AG09309 (cell line): ENCODE measurements at regions not wholly inside any gene's neighbourhood (a gene's known extent, or its start where the extent isn't known, plus 50 kb on each side); places are given as distances from the start of the nearest gene placed in this dataset.
"Not testable (repeated sequence)": the region's sequence is repeated elsewhere in the genome, so short reads cannot be mapped to it uniquely, and the experiment has no call there.

Source experiments
- DNase-seq: peaks from one replicate; pipeline ENCODE4 v3.0.0-alpha.2; 2010; ENCODE audit warnings: low read depth
- H3K4me3 ChIP-seq: 2 replicates; pipeline ENCODE4 v1.5.1; 2011; ENCODE audit warnings: mild to moderate bottlenecking, low read depth, low read length, moderate library complexity; ENCODE audit not compliant: control insufficient read depth
- TF ChIP-seq, protein P1 (sequence below): IDR thresholded peaks from 2 replicates; pipeline ENCODE4 v1.5.1; 2011; ENCODE audit warnings: mild to moderate bottlenecking, low read depth, low read length, inconsistent platforms; ENCODE audit not compliant: insufficient read depth, control insufficient read depth; ENCODE audit errors: missing control alignments

DNA sequence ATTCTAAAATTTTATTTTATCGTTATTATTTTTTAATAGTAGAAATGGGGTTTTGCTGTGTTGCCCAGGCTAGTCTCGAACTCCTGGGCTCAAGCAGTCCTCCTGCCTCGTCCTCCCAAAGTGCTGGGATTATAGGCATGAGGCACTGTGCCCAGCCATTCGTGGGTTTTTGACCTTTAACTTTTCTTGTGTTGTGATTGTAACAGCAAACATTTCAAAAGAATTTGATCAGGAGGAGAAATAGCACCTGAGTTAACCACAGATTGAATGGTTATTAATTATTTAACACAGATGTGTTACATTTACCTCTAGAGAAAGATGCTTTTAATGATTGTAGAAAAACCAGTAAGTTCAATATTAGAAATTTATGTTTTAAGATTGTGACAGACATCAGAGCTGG, 132.0 kb downstream of the HAUS1 start:
- TF ChIP-seq, protein P1, sequence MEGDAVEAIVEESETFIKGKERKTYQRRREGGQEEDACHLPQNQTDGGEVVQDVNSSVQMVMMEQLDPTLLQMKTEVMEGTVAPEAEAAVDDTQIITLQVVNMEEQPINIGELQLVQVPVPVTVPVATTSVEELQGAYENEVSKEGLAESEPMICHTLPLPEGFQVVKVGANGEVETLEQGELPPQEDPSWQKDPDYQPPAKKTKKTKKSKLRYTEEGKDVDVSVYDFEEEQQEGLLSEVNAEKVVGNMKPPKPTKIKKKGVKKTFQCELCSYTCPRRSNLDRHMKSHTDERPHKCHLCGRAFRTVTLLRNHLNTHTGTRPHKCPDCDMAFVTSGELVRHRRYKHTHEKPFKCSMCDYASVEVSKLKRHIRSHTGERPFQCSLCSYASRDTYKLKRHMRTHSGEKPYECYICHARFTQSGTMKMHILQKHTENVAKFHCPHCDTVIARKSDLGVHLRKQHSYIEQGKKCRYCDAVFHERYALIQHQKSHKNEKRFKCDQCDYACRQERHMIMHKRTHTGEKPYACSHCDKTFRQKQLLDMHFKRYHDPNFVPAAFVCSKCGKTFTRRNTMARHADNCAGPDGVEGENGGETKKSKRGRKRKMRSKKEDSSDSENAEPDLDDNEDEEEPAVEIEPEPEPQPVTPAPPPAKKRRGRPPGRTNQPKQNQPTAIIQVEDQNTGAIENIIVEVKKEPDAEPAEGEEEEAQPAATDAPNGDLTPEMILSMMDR: no peak
- no peak for DNase-seq
- no peak overlapping the region for H3K4me3 ChIP-seq

DNA sequence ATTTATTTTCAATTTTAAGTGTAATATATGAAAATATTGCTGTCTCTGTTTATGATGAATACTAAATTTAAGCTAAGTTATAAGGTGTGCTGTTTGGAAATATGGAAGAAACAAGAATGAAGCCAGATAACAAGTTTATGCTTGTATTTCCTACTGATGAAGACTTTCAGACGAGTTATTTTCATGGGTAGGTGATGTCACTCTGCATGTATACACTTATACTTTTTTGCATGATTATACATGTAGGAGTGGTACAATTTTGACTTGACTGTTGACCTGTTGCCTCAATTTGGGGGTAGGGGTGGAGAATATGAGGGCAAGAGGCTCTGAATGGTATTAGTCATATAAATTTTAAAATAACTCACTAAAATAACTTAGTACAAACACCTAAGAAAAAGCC, 133.7 kb downstream of the HAUS1 start:
- DNase-seq: no peak
- TF ChIP-seq, protein P1: no peak
- H3K4me3 ChIP-seq: no peak overlapping the region

DNA sequence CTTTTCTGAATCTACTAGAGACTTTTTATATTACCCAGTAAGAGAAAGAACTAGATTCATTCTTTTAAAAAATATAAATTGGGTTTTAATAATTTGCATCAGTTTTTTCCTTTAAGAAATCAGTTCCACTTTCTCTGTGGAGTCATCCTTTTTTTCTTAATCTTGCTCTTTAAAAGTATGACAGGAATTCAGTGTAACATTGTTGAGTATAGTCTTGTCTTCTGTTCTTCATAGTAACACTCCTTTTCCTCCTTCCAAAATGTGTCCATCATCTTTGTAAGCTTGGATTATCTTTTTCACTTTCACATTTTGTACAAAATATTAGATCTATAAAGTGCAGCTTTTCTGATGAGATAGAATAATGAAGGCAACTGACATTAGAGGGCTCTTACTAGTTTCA, 135.4 kb downstream of the HAUS1 start:
- TF ChIP-seq, protein P1: no peak
- no peak for DNase-seq
- H3K4me3 ChIP-seq: no peak overlapping the region

DNA sequence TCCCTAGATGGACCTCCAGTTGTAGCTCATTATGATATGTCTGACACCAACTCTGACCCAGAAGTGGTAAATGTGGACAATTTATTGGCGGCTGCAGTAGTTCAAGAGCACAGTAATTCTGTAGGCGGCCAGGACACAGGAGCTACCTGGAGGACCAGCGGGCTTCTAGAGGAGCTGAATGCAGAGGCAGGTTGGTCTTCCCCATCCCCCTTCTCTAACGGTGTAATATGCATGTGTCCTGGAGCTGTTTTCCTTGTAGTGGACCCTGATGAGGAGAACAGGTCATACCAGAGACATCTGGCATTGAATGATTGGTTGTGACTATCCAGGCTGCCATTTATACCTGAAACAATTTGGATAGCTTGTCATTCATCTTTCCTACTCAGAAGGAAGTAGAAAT, 135.8 kb downstream of the HAUS1 start:
- TF ChIP-seq, protein P1: no peak
- H3K4me3 ChIP-seq: no peak overlapping the region
- no peak for DNase-seq

DNA sequence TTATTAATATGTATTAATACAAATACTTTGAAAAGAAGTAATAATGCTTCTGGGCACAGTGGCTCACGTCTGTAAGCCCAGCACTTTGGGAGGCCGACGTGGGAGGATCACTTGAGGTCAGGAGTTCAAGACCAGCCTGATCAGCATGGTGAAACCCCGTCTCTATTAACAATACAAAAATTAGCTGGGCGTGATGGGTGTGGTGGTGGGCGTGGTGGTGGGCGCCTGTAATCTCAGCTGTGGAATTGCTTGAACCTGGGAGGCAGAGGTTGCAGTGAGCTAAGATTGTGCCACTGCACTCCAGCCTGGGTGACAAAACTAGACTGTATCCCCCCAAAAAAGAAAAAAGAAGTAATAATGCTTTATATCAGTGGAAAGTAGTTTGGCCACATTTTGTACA, 137.2 kb downstream of the HAUS1 start:
- not testable (repeated sequence) for DNase-seq, H3K4me3 ChIP-seq

DNA sequence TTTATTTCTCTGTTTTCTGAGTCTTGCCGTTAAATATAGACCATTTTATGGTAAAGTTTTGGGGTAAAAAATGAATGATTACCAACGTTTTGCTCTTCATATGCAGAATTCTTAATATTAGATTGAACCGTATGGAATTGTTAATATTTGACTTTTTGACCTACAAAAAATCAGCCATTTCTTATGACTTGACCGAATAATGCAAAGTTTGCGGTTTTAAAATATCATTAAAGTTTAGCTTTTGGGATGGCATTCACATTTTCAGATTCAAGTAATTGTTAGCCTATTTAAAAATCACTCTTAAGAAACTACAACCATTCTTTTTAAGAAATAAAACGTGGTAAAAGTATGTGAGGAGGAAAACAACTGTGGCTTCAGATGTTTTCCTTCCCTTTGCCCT, 138.0 kb downstream of the HAUS1 start:
- DNase-seq: no peak
- TF ChIP-seq, protein P1: no peak
- H3K4me3 ChIP-seq: no peak overlapping the region

DNA sequence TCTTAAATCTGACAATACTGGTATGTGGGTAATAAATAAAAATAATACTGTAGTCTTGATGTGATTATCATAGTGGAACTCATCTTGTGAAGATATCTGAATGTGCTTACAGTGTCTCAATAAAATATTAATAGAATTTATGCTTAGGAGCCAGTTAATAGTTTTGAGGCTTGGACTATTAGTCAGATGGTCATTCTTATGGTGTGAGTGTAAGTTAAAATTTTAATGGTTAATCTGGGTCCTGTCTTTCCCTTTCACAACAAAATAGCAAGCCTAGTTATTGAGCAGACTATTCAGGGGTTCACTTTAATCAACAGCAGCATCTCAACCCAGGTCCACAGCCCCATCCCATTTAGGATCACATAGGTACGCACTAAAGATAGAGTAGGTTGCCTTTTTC, 138.9 kb downstream of the HAUS1 start:
- TF ChIP-seq, protein P1: no peak
- DNase-seq: no peak
- H3K4me3 ChIP-seq: no peak overlapping the region
